ENCODE measurements at regions not wholly inside any gene's neighbourhood (a gene's known extent, or its start where the extent isn't known, plus 50 kb on each side); places are given as distances from the start of the nearest gene placed in this dataset.

DNA sequence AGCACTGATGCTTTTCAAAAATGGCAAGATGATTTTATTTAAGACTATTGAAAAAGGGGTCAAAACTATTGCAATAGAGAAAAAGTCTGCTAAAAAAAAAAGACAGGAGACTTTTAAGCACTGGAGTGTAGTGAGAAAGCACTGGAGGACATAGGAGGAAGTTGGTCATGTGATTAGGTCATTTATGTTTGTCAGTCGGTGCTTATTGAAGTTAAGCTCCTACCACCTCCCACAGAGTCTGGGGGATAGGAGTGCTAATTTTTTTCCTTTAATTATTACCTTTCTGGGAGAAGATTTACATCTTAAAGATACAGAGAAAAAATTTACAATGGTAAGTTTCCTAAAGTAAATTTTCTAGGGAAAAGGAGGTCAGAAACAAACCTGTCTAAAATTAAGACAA, 80.2 kb upstream of the TMEM229A start:
- TF ChIP-seq, protein P1, sequence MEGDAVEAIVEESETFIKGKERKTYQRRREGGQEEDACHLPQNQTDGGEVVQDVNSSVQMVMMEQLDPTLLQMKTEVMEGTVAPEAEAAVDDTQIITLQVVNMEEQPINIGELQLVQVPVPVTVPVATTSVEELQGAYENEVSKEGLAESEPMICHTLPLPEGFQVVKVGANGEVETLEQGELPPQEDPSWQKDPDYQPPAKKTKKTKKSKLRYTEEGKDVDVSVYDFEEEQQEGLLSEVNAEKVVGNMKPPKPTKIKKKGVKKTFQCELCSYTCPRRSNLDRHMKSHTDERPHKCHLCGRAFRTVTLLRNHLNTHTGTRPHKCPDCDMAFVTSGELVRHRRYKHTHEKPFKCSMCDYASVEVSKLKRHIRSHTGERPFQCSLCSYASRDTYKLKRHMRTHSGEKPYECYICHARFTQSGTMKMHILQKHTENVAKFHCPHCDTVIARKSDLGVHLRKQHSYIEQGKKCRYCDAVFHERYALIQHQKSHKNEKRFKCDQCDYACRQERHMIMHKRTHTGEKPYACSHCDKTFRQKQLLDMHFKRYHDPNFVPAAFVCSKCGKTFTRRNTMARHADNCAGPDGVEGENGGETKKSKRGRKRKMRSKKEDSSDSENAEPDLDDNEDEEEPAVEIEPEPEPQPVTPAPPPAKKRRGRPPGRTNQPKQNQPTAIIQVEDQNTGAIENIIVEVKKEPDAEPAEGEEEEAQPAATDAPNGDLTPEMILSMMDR (IDR thresholded peaks at IDR 0.05; ENCODE audit: insufficient read depth, low read length), result no peak
- TF ChIP-seq, protein P2, sequence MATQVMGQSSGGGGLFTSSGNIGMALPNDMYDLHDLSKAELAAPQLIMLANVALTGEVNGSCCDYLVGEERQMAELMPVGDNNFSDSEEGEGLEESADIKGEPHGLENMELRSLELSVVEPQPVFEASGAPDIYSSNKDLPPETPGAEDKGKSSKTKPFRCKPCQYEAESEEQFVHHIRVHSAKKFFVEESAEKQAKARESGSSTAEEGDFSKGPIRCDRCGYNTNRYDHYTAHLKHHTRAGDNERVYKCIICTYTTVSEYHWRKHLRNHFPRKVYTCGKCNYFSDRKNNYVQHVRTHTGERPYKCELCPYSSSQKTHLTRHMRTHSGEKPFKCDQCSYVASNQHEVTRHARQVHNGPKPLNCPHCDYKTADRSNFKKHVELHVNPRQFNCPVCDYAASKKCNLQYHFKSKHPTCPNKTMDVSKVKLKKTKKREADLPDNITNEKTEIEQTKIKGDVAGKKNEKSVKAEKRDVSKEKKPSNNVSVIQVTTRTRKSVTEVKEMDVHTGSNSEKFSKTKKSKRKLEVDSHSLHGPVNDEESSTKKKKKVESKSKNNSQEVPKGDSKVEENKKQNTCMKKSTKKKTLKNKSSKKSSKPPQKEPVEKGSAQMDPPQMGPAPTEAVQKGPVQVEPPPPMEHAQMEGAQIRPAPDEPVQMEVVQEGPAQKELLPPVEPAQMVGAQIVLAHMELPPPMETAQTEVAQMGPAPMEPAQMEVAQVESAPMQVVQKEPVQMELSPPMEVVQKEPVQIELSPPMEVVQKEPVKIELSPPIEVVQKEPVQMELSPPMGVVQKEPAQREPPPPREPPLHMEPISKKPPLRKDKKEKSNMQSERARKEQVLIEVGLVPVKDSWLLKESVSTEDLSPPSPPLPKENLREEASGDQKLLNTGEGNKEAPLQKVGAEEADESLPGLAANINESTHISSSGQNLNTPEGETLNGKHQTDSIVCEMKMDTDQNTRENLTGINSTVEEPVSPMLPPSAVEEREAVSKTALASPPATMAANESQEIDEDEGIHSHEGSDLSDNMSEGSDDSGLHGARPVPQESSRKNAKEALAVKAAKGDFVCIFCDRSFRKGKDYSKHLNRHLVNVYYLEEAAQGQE (IDR thresholded peaks at IDR 0.05; ENCODE audit: insufficient replicate concordance, low read depth), result no peak

Data from HL-60 (cell line).